ENCODE measurements at regions not wholly inside any gene's neighbourhood (a gene's known extent, or its start where the extent isn't known, plus 50 kb on each side); places are given as distances from the start of the nearest gene placed in this dataset.

DNA sequence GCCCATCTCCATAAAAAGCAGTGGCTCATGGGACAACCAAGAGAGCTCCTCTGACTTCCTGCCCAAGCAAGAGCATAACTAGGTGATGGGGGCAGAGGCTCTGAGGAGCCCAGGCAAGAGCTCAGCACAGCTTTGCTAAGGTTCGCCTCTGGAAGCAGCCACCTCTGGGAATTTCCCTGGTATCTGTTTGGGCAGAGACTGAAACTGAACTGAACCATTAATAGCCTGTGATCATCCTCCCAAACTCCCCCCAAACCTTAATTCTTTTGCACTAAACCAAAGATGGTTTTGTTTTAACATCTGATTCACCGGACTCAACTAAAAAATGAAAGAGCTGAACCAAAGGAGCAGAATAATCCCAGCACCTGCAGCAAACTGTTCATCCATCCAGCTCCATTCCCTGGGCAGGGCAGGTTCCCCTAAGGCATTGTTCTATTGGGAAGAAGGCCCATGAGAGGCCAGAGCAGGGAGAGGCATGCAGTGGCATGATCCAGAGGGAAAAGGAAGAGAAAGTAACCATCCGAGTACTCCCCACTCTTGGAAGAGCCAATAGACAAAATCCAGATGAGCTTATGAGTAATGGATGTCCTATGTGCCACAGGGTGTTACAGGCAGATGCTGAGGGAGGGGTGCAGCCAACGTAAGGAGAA, 77.8 kb upstream of the KAZN start:
- no peak overlapping the region for H3K27ac ChIP-seq
- TF ChIP-seq CTCF (conservative IDR thresholded peaks at IDR 0.05) (no peak), ZFX (IDR thresholded peaks at IDR 0.05) (no peak)

DNA sequence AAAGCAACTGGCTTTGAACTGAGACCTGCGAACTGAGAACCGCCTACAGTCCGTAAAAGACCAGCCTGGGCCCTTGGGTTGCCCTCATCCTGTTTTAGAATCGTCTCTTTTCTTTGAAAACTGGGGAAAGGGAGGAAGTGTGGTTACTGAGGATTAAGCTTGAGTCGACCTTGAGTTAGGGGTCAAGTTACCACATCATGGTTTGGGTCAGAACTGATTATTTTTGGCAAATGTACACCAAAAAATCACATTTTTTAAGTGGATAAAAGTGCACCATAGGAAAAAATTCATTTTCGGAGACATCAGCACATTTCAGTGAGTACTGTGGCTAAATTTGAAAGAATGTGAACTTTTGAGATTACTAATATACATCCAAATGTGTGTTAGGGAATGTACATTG, 76.9 kb upstream of the KAZN start:
- TF ChIP-seq CTCF (conservative IDR thresholded peaks at IDR 0.05) = no peak
- no peak for TF ChIP-seq ZFX (IDR thresholded peaks at IDR 0.05)
- no peak overlapping the region for H3K27ac ChIP-seq

GRCh38 chr1:14522077-14522925, 76.2 kb upstream of the KAZN start:
- H3K27ac ChIP-seq = no peak overlapping the region
- TF ChIP-seq ZFX (IDR thresholded peaks at IDR 0.05) (no peak), CTCF (conservative IDR thresholded peaks at IDR 0.05) (no peak)

GRCh38 chr1:14522926-14523241, 75.6 kb upstream of the KAZN start:
- TF ChIP-seq ZFX (IDR thresholded peaks at IDR 0.05) = no peak
- TF ChIP-seq CTCF (conservative IDR thresholded peaks at IDR 0.05) = no peak
- H3K27ac ChIP-seq = no peak overlapping the region

DNA sequence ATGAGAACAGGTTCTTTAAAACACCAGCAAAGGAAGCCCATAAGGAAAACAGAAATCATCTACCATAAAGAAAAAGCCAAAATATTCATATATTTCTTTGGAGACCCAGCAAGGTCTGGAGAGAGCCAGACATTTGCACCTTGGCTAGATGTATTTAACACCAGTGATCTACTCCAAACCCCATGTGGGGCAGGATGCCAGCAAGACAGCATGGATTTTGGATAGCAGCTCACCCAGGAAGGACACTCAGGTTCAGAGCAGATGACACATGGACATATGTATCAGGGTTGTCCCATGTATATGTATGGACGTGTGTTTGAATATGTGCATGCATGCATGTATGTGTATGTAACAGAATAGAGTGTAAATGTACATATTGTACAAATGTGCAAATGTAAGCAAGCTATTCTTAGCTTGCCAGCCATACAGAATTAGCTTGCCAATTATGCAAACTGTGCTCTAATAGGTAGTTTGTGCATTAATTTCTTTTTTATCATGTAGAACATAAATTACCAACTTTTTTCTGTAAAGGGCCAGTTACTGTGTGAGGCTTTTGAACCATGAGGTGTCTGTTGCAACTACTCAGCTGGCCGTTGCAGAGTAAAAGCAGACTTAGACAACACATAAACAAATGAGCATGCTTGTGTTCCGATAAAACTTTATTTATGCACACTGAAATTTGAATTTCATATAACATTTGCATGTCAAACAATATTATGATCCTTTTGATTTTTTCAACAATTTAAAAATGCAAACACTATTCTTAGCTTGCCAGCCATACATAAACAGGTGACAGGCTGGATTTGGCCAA, 73.5 kb upstream of the KAZN start:
- H3K27ac ChIP-seq = no peak overlapping the region
- no peak for TF ChIP-seq CTCF (conservative IDR thresholded peaks at IDR 0.05)
- TF ChIP-seq ZFX (IDR thresholded peaks at IDR 0.05) = no peak

GRCh38 chr1:14529475-14529874, 69.0 kb upstream of the KAZN start:
- H3K27ac ChIP-seq = no peak overlapping the region
- TF ChIP-seq CTCF (conservative IDR thresholded peaks at IDR 0.05) (no peak), ZFX (IDR thresholded peaks at IDR 0.05) (no peak)

- no peak for TF ChIP-seq ZFX (IDR thresholded peaks at IDR 0.05)
- TF ChIP-seq CTCF (conservative IDR thresholded peaks at IDR 0.05) = no peak
- H3K27ac ChIP-seq = no peak overlapping the region
Measured at GRCh38 chr1:14531519-14531918, 67.0 kb upstream of the KAZN start.

All from C4-2B (cell line).